C4-2B (cell line): ENCODE measurements at regions not wholly inside any gene's neighbourhood (a gene's known extent, or its start where the extent isn't known, plus 50 kb on each side); places are given as distances from the start of the nearest gene placed in this dataset.

Source experiments
- CTCF ChIP-seq: fragments of 450-650 bp; conservative IDR thresholded peaks from 2 replicates; pipeline ENCODE4 v1.5.1; 2017; ENCODE audit warnings: mild to moderate bottlenecking
- ZFX ChIP-seq: fragments of 450-650 bp; IDR thresholded peaks from 2 replicates; pipeline ENCODE4 v1.6.1; 2017

- TF ChIP-seq CTCF: no peak
- no peak for TF ChIP-seq ZFX
These were observed 167.3 kb upstream of the IRX3 start for GRCh38 chr16:54453871-54454270.
